Retina (tissue), 1 donor: ENCODE measurements at regions not wholly inside any gene's neighbourhood (a gene's known extent, or its start where the extent isn't known, plus 50 kb on each side); places are given as distances from the start of the nearest gene placed in this dataset.
"Not testable (repeated sequence)": the region's sequence is repeated elsewhere in the genome, so short reads cannot be mapped to it uniquely, and the experiment has no call there.

Experiments used
- DNase-seq: peaks from one replicate; pipeline ENCODE4 v3.0.0-alpha.2; 2016

DNA sequence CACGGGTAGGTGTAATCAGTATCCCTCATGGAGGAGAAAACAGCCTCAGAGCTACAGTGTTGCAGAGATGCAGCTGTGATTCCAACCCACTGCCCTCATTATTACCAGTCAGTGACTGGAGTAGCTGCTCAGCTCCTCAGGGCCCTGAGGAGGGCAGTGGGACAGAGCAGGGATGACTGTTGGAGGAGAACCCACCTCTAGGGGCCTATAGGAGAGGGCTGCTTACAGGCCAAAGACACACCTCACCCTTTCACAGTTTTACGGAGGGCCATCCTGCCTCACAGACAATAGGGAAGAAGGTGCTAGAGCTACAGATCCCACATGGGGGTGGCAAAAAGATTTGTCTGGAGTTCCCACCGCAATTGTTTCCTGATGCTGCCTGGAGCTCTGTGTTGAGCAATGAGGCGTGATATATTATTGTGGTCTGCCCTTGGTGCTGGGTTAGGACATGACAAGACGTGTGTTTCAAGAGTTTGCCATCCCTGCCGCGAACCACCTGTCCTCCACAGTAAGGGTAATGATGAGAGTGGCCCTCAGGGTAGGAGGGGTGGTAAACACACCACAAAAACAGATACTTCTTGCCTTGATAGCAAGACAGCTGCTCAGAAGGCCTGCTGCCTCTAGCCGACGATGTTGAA is 140.5 kb upstream of the TPM1 start:
- peak; percentile 66 for DNase-seq

DNA sequence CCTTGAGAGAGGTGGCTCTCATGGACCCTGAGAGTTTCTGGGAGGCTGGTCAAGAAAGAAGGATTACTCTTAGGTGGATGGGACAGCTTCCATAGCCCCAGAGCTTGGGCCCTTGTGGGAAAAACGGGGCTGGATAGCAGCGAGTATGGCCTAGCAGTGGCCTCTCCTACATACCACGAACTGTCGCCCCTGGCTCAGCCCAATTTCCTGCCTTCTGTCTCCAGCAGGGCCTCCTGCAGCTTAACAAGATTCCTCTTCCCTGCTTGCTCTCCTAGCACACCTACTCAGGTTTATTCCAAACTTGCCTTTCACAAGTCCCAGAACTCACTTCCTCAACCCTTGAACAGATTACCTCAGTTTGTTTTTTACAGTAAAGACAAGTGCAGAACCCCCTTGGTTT is 139.7 kb upstream of the TPM1 start:
- DNase-seq: no peak

DNA sequence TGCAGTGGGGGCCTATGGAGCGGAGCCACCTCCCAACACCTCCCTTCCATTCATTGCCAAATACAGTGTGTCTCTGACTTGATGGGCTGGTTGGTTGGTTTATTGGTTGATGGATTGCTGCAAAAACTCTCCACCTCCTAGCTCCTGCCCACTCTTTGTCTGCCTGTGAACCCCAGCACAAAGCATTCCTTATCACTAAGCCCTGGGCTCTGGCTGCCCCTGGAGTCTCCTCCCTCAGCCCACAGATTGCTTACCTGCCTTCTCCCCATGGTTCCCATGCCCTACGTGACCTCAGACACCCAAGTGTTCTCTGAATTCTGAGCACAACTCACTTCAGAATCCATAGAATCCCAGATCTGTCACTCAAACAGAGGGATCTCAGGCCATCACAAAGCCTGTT is 139.1 kb upstream of the TPM1 start:
- DNase-seq: no peak

DNA sequence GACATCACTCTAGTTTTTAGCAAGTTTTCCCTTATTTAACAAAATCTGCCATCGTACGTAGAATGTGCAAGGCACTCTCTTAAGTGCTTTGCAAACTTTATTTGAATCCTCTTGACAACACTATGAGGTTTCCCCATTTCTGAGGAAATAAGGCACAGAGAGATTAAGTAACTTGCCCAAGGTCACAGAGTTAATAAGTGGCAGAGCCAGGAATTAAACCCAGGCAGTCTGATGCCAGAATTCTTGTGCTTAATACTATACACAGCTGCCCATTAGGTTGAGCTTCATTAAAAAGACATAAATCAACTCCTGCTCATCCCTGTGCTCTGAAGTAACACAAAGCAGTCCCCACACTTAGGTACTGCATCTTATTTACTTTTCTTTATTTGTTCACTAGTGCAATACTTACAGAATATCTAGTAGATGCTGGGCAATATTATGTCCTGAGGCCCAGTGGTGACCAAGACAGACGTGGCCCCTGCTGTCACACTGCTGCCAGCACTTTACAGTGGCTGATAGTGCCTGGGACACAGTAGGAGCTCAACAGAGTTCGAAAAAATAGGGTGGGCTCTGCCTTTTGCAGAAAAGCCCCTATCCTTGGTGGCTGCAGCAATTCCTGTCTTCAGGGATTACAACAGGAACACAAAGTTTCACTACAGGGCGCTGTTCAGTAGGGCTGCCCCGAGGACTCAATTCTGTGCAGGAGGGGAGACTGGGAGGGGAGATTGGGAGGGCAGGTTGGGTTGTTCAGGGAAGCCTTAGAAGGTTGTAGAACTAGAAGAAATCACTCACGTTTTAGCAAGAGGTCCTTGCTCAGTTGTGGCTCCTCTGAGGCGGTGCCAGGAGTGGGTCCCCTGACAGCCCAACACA is 138.3 kb upstream of the TPM1 start:
- DNase-seq: no peak

DNA sequence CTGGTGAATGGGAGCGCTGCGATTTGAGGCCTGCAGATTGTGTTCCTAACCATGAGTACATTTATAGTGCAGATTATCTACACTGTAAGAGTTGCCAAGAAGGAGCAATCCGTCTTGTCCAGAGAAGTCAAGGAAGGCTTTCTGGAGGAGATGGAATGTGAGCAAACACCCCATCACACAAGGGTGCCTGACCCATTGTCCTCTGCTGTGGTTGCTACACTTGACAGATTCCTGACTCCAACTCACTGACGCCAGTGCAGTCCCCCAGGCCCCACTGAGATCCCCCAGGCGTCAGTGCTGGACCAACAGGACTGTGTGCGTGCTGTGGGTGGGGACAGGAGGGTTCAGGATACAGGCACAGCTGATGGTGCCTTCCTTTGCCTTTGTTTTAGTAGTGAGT is 135.9 kb upstream of the TPM1 start:
- no peak for DNase-seq

DNA sequence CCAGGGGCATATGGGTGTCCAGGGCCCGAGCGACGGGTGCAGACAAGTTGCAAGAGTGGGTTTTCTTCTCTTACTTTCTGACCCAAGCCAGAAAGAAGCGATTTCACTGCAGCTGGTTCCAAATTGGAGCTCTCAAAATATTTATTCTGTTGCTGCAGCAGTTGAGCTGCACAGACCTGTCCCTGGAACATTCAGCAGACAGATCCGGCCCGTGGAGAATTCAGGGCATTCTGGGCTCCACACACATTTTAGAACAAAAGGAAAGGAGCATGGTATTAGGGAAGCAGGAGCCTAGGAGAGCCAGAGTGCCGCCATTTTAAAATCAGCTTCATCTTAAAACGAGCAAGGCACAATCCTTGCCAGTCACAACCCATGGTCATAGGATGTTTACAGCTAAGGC is 135.3 kb upstream of the TPM1 start:
- DNase-seq: no peak

DNA sequence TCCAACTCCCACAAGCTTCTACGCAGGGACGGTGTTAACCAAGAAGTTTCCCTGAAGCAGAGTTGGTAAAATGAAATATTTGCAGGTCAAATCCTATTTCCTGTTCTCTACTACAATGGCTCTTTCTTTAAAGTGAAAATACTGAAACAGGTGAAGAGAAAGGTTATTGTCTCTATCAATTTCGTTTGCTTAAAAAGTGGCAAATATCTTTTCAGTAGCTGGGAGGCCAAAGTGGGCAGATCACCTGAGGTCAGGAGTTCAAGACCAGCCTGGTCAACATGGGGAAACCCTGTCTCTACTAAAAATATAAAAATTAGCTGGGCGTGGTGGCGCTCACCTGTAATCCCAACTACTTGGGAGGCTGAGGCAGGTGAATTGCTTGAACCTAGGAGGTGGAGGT is 134.2 kb upstream of the TPM1 start:
- DNase-seq: not testable (repeated sequence)

DNA sequence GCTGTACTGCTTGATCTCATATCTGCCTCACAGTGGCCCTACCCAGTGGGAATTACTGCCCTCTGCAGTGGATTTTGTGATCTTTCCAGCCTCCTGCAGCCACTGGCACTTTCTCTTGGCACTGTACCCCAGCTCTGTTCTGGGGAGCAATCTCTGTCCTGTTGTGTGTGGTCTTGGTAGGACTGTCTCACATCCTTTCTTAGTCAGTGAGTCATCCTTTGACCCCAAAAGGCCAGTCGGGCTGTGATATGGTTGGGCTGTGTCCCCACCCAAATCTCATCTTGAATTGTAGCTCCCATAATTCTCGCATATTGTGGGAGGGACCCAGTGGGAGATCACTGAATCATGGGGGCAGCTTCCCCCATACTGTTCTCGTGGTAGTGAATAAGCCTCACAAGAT is 133.3 kb upstream of the TPM1 start:
- DNase-seq: no peak

DNA sequence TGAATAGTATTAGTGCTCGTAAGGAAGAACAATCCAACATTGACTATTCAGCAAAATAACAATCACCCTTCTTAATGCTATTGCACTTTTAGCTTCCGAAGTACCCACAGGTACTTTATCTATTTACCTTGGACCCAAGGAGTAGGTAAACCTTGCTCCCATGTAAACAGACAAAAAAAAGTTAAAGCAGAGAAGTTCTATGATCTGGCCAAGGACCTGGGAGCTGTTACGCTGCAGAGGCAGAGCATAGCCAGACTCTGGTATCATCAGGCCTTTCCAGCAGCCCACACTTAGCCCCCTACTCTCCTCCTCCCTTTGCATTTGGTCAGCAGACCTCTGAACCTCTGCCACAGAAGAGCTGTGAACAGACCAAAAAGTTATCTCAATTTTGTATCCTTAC is 130.3 kb upstream of the TPM1 start:
- no peak for DNase-seq

DNA sequence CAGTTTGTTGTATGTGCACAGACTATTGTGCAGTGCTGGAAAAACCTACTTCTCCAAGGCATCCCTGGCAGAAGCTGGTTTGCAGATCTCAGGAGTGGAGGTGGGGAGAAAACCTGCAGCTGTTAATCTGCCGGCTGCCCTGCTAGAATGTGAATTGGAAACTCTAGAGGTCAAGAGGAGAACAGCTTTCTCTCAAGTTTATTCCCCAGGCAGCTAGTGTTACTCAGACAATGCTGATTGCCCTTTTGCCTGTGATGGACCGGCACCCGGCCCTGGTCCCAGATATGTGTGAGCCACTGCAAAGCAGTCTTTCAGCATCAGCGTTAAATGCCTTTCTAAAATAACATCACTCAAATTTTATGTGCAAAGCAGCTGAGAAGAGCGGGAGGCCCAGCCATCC is 129.7 kb upstream of the TPM1 start:
- no peak for DNase-seq

DNA sequence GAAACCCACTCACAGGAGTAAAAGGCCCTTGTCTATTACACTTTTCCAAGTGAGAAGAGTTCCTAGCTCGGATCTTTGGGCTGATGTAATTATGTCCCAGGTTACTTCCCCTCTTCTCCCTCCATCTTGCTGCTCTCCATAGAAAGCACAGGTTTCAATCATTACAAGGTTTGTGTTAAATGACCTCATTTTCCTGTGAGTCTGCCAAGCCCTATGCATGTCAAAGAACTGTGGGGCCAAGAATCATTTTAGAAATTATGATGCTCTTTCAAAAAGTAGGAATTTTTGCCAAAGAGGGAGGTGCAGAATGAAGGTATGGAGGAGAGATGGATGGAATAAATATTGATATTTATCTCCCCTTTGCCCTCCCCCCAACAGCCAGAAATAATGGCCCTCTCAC is 129.3 kb upstream of the TPM1 start:
- DNase-seq: no peak

DNA sequence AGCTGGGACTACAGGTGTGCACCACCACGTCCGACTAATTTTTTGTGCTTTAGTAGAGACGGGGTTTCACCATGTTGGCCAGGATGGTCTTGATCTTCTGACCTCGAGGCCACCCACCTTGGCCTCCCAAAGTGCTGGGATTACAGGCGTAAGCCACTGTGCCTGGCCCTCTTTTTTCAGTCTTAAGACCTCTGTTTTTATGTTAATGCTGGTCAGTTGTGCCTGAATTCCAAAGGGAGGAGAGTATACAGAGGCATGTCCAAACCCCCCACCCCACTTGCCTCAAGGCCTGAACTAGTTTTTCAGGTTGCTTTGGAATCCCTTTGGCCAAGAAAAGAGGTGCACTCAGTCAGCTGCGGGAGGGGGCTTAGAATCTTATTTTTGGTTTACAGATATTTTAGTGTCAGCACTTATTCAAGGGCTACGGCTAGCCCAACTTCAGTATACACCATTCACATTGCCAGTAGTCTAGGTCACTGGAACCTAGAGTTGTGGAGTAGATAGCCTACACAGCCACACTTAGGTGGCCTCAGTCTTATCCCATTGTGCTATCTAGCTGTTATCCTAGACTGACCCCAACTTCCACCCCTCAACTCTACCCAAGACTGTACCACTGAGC is 128.0 kb upstream of the TPM1 start:
- no peak for DNase-seq

DNA sequence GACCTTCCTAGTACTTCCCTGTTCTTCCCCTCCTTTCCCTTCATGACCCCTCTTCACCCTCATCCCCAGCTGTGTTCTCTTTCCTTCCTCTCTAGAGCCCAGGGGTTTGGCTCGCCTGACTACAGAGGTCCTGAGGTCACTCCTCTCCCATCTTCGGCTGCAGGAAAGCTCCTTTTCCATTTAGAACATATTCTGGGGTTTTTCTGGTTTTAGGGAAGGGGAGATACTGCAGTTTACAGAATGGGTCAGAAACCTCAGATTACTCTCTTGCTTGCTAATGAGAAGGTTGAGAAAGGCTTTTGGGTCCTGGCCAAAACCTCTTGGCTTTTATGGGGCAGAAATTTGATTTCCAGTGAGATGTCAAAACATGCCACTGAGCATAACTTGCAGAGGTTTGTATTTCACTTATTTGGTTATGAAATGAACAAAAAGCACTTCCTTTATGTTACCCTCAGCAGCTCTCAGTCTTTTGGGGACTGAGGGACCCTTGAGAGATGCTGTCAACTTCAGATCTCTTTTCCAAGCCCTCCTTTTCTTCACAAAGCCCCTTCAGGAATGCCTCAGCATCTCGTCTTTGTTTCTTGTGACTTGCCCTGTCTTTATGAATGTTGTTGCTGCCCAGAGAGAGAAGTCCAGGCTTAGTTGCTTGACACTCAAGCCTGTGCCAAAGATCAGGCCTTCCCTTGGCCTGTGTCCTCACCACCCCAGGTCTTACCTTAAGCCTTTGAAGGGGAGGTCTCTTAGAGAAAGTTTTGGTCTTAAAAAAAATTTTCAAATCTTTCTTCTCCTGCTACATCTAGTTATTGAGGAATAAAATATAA is 121.7 kb upstream of the TPM1 start:
- DNase-seq: no peak

DNA sequence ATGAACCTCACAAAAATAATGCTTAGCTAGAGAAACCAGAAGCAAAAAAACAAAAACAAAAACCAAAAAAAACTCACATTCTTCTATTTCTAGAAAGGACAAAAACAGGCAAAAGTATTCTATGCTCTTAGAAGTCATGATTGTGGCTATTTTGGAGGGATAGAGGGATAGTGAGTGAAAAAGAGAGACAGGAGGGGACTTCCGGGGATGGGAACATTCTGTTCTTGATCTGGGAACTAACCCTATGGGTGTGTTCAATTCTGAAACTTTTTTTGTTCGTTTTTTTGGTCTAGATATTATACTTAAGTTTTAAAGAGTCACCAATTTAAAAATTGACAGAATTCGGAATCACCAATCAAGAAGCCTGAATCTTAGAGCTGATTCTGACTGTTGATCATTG is 120.0 kb upstream of the TPM1 start:
- no peak for DNase-seq

DNA sequence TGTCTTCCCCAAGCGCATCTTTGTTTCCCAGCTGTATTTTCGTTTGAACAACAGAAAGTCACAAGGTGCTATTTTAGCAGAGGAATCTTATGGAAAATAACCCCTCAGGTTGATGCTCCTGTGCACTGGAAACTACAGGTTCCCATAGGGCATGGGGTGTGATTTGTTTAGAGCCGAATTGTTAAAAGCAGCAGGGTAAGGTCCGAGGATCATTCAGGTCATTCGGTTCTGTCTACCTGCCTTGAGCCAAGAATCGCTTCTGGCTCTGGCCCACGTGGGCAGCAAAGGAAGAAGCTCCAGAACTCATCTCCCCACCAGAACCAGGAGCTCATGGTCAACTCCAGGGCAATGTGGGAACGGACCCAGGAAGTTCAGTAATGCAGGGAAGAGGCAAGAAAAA is 116.7 kb upstream of the TPM1 start:
- no peak for DNase-seq

DNA sequence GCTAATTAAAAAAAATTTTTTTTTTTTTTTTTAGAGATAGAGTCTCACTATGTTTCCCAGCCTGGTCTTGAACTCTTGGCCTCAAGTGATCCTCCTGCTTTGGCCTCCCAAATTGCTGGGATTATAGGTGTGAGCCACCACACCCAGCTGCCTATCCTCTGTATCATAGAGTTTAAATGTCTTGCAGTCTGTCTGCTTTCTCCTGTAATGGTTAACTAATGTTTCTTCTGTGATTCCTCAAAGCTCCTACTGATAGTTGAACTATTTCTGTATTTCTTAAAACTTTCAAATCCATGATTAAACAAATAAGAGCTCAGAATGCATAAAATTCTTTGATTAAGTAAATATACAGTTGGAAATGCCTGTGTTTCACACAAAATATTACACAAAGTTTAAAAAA is 115.4 kb upstream of the TPM1 start:
- DNase-seq: no peak

DNA sequence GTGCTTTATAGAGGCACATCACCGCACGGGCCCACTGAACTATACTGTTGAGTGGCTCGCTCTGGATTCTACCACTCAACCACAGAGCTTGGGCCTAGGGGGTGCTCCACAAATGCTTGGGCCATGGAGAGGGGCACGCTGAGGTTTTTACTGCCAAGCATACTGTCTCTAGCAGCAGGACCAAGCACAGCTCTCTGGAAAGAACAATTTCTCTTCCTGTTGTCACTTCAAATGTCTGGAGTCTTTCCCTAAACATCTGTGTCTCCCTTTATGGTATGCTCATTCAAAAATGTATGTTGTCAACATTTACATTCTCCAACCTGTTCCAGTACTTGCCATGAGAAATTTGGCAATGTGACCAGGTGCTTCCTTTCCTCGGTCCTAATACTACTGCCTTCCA is 114.7 kb upstream of the TPM1 start:
- no peak for DNase-seq

DNA sequence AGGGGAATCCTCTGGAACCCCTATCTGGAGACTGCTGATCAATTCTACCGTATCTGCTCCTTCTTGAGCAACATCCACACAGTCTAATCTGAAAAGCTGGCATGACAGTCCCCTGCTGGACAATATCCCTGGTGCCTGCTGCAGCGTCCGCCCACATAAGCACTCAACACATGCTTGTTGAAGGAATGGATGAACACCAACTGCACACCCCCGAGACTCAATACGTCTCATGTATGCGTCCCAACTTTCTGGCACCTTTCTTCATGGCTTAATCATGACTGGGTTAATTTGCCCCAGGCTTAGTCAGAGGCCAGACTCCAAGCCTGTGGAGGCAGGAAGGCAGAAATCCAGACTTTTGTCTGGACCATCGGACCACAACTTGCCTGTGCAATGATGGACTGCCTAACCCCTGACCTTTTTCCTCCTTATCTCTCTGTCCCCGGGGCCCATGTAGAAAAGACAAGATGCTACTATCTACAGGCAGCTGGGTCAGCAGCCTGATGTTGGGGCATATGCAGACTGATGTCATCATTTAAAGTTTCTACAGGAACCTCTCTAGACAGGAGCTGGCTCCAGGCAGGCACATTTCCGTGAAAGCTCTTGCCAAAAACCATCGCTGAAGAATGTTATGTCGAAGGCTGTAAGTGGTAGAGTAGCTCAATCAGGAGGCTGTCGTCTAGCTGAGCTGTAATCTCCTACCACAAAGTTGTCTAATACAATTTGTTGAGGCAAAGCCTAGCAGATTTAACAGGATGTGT is 114.1 kb upstream of the TPM1 start:
- no peak for DNase-seq

DNA sequence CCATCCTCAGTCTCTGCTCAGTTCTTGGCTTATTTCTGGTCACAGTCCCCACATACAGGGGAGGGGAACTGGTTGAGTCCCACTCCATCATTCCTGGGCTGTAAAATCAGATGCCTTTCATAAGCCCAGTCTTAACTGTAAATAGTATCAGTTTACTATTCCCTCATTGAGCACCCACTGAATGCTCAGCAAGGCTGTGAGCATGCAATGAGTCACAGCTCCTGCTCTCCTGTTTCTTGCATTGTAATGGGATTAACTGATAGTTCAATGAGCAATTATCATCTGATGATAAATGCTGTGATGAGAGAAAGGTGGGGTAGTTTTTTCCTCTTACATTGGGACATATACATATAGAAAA is 113.6 kb upstream of the TPM1 start:
- DNase-seq: no peak

DNA sequence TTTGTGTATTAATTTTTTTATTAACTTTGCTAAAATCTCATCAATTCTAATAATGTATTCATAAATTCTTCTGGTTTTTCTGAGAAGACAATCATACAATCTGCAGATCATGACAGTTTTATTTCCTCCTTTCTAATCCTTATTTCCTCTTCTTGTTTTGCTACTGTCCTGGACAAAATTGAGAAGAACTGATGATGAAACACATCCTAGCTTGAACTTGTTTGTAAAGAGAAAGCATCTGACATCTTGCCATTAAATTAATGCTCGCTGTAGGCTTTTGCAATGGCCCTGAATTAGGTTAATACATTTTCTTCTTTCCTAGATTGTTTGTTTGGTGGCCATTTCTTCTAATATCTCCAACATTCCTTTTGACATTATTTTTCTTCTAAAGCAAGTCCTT is 110.9 kb upstream of the TPM1 start:
- DNase-seq: no peak

DNA sequence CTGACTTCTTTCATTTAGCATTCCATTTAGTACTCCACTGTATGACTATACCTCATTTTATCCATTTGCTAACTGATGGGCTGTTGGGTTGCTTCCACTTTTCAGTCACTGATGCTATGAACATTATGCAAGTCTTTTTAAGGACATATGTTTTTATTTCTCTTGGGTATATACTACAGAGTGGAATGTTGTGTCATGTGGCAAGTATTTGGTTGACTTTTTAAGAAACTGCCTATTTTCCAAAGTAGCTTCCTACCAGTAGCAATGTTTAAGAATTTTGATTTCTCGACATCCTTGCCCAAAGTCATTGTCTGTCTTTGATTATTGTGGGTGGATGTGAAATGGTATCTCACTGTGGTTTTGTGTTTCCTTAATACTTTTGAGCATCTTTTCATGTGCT is 110.1 kb upstream of the TPM1 start:
- DNase-seq: no peak

DNA sequence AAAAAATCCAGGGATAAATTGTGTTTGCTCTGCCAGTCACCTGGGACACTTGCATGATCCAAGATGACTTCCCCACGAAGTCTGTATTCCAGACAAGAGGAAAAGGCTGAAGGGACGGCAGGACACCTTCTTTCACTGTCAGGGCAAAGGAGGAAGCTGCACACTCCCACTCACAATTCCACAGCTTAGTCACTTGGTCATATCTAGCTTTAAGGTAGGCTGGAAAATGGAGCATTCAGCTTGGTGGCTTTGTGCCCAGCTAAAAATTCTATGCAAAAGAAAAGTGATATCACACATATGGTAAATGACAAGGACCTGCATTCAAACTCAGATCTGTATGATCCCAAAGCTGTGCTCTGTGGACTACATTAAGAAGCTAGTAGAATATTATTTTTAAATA is 109.2 kb upstream of the TPM1 start:
- no peak for DNase-seq
